NCI-H2196 (cell line): ENCODE measurements at regions not wholly inside any gene's neighbourhood (a gene's known extent, or its start where the extent isn't known, plus 50 kb on each side); places are given as distances from the start of the nearest gene placed in this dataset.

Source experiments
- DNase-seq: peaks from one replicate; lab custom pipeline; 2025; ENCODE audit not compliant: unreplicated experiment; lab: John Stamatoyannopoulos, UW

DNA sequence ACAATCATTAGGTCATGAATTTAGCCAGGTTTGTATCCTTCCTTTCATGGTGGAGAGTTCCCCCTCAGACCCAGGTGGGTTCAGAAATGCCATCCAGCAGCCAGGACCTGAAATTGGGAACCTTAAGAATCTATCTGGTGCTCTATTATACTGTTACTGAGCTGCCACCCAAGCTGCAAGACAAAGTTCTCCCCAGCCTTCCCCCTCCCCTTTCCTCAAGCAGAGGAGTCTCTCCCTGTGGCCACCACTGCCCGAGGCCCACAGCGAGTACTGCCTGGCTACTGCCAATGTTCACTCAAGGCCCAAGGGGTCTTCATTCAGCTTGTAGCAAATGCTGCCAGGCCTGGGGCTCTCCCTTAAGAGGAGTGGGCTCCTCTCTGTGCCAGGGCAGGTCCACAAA is 133.8 kb downstream of the TMEM38B start:
- DNase-seq, result no peak

DNA sequence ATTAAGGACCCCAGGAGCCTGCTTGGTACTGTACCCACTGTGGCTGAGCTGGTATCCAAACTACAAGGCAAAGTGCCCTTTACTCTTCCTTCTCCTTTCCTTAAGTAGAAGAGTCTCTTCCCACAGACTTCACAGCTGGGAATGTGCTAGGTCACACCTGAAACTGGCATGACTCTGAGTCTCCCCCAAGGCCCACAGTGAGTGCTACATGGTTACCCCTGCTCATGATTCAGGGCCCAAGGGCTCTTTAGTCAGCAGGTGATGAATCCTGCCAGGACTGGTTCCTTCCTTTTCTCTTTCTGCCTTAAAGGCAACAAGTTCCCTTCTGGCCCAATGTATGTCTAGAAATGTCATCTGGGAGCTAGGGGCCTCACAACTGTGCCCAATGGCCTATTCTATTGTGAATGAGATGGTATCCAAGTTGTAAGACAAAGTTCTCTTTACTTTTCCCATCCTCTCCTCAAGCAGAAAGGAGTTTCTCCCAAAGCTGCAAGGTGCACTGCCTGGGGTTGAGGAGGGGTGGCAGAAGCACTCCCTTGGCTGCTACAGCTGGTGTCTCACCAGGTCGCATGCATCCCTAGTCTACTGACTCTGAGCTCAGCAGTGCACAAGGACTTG is 134.4 kb downstream of the TMEM38B start:
- DNase-seq, result no peak

DNA sequence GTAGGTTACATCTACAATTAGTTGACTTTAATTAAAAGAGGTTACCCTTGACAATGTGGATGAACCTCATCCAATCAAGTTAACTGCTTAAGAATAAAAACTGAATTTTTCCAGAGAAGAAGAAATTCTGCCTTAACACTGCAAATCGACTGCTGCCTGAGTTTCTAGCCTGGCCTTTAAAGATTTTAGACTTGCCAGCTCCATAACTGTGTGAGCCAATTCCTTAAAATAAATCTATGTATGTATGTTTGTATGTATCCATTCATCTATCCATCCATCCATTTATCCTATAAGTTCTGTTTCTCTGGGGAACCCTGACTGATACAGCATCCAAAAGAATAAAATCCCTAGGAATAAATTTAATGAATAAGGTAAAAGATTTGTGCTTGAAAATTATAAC is 136.1 kb downstream of the TMEM38B start:
- DNase-seq, result no peak

DNA sequence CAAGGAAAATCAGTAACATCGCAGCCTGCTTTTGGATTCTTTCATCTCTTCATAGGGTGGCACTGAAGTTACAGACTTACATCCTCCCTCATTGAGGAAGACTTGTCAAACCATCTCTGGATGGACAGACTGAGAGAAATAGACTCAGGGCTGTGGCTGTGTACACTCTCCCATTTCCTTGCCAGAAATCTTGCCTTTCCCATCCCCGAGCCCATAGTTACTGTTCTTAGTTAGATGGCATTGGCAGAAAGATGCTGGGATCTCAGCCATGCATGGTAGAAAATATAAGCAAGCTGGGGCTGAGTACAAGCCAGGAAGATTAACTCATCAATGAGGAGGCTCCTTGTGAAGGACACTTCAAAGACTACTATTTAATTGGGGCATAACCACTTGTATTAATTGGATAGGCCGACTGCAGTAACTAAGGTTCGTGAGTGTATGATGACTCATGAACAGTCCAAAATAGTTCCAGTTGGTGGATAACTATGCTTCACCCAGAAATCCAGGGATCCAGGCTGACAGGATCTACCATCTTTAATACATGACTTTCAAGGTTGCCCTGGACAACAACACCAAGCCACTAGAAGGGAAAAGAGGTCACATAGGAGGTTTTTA is 137.9 kb downstream of the TMEM38B start:
- no peak for DNase-seq

DNA sequence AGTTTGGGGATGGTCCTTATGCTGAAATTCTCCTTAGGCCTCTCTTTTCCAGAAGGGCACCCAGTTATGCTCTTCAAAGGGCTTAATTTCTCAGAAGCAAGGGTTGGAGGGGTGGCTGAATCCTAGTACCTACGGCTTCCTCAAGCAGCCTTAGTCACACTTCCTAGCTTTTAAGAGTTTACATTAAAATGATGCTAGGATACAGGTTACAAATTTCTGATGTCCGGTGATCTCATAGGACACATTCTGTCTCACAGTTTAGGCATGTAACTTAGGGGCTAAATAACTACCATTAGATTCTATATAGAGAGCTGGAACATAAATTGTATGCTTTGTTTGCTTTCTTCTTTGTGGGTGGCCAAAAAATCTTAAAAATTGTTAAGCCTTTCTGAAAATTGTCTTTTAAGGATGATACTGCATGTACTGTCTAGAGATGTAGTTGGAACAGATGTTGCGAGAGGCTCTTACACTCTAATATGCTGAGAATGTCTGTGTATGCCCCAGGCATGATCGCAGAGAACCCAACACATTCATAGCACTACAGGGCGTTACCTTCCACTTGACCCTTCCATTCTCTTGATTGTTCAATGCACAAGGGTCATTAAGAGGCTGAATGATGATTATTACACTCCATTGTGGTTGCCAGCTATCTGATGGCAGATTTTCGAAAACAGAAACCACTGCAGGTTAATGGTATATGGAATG is 139.1 kb downstream of the TMEM38B start:
- no peak for DNase-seq

DNA sequence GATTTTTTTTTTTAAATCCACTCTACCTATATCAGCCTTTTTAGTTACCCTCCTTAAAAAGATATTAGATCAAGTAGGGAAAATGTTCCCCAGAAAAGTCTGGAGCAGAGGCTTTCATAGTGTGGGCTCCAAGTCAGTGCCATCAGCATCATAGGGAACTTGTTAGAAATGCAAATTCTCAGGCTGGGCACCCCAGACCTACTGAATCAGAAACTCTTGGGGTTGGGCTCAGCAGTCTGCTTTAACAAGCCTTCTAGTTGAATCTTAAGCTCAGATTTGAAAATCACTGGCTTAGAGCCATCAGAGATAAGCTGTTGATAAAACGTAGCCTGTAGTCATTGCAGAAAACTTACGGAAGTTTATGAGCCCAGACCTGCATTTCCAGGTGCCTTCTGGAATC is 140.1 kb downstream of the TMEM38B start:
- DNase-seq, result no peak

DNA sequence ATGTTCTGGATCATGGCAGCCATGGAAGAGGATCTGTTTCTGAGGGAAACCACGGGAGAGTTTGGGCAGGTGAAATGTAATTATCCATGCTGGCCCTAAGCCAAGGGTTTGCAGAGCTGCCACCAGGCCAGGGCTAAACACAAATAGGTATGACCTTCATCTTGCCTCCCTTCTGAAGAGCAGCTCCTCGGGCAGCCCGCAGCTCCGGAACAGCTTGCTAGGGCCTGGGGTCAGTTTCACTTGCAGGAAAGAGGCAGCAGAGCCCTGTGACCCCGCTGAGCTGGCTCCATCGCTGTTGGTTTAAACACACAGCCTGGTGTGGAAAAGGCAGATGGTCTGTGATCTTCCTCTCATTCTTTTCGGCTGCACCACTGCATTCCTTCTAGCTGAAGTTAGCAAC is 141.4 kb downstream of the TMEM38B start:
- DNase-seq, result peak; percentile 4

DNA sequence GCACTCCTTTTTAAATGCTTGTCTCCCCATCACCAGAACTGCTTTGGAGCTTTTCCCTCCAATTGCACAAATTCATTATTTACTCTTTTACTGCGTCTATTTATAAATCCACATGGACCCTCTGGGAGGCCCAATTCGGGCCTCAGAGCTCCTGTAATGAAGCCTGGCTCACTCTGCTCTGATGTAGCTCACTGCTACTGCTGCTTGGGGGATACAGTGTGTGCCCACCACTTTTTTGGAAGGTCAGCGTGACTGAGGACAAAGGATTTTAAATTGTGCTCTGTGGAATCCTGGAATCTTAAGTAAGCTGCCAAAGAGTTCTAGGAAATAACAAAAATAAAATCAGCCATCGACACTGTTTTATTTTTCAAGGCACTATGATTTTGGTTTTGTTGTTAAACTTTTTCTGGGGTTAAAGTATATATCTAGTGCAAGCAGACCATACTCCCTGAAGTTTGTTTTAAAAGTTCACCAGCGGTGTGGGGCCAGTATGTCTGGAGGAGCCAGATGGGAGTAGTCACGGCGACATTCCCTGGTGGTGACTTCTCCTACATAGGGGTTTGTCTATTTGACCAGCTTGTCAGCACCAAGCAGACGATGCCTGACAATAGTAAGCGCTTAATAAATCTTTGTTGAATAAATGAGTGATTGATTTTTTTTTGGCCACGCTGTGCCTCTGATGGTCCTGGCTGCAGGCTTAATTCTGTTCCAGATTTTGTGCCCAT is 142.8 kb downstream of the TMEM38B start:
- DNase-seq, result no peak

DNA sequence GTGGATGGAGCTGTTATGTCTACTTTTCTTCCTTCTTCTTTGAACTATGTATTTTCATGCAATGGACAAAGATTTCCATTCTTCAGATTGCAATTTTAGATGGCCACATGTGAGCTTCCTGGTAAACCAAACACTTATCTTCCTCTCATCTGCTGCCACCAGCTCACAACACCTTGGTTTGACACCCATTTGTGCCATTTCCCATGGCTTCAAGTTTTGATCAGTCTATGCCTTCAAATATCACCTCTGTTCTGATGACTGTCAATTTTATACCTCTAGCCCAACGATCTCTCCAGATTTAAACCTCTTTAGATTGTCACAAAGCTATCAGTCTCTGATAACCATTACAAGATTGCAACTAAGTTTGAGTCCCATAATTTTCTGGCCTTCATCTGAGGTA is 147.2 kb downstream of the TMEM38B start:
- DNase-seq, result no peak

DNA sequence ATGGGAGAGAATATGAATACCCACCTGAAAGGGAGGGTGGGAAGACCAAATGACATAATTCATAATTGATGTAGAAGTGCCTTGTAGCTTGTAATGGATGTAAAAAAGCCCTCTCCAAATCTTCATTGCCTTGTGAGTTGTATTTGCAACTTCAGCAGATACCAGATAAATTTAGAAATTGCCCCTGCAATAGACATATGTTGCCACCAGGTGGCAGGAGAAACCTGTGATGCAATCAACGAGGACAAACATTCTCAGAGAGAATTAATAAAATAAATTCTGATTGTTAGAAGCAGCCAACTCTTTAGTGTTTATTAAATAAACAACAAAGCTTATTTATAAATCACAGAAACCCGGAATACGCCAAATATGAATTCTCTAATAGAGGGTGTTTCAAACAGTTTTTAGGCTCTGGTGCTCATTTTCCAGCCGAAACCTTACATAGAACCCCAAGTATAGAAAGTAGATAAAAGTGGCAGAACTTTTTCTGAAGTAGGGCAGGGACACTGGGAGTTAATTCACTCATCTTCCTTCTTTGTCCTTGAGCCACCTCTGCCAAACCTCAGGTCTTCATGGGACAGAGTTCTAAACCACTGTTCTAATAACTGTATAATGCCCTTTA is 147.8 kb downstream of the TMEM38B start:
- DNase-seq, result peak; percentile 29

DNA sequence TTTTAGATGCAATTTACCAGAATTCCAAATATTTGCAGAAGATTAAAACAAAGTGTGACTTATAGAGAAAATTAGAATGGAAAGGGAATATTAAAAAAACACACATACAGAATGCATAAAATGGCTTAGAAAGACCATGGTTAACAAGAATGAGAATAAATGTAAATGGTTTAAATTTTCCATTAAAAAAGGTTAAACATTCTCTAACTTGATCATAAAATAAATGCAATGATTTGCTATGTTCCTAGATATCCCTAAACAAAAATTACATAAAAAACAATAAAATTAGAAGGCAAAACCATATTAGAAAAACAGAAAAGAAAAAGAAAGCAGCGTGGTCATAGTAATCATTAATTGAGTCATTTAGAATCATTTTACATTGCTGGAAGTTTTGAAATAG is 152.5 kb downstream of the TMEM38B start:
- DNase-seq, result no peak

DNA sequence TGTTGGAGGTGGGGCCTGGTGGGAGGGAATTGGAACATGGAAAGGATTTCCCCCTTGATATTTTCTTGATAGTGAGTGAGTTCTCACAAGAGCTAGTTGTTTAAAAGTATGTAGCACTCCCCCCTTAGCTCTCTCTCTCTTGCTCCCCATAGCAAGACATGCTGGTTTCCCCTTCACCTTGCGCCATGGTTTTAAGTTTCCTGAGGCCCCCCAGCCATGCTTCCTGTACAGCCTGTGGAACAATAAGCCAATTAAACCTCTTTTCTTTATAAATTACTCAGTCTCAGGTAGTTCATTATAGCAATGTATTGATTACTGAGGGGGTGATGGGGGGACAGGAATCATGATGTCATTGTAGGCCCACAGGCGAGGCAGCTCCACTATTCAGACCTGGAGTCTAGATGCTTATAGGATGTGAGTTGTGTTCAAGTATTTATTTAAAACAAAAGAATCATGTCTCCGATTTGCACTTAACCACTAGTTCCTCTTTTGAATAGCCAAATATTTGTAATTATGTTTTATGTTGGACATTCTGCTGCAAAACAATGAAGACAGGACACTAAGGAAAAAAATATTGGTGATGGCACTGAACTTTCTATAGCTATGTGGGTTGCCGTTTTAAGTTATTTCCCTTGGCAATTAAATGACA is 156.6 kb downstream of the TMEM38B start:
- DNase-seq, result no peak

DNA sequence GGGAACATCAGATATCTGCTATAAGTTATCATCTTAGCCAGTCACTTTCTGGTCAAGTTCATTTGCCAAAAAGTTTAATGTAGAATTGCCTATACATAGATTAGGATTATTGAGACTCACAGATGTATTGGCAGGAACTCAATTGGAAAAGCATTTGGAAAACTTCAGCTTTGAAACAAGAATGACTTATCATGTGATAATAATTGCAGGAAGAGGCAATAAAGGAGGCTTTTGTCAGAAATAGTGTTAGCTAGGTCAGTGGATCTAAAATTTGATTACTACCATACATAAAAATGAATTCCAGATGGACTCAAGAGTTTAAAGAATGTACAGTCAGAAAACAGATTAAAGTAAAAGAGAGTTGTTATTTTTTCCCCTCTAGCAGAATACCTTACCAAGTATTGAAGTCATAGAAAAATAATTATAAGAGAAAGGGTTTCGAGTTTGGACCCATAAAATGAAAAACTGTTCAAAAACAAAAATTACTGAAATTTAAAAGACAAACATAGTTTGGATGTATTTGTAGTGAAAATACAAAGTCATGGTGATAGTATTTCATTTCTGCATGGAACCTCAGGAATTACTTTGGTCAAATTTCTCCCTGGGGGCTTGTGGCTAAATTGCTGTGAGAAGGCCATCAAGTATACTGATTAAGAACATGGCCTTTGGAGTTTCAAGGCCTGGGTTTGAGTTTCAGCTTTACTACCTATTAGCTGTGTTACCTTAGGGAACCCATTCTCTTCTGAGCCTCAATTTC is 159.9 kb downstream of the TMEM38B start:
- no peak for DNase-seq

DNA sequence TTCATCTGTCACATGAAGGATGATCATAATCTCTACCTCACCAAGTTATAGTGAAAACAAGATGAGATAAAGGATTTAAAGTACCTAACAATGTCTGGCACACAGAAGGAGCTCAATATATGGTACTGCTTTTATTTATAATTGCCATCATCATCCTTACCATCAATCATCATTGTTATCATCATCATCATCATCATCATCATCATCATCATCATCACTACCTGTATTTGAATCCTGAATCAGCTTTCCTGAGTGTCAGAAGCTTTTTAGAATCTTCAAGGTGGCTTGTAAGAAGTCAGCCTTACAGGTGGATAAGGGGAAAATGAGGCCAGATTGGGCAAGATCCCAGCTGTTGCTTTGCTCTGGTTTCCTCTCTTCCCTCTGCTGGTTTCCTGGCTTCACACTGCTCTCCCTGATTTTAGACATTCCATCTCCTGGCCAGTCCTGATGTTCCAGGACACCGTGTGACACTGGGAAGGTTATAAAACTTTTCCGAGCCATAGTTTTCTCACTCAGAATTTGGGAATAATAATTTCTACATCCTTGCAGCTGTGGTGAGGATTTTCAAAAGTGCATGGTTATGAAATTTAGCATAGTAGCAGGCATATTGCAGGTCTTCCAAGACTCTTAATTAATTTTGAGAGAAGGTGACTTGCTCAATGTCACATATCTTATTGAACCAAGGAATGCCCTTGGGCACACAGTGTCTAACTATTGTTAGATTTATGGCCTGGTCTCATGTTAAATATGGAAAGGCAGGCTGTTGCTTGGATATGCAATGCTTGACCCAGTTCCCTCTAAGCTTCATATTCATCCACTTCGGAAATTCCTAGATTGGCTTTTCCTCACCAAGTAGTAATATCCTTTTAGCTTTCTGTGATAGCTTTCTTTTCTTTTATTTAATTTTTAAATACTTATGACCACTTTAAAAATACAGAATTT is 160.7 kb downstream of the TMEM38B start:
- no peak for DNase-seq

DNA sequence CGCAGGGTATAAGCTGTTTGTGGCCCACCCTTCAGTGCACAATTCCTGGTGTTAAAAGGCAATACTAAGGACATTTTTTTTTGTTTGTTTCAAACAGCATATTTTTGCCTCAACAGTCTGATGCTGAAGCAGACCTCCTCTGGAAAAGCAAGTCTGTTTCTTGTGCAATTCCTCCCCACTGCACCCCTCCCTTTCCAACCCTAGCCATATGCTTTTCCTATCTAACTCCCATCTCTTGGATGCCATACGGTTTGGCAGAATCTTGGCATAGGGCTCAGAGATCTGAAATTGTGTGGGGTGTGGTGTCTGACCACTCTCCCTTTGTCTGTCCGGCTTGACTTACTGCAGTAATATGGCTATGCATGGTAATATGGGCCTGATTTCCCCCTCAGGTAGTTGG is 161.6 kb downstream of the TMEM38B start:
- no peak for DNase-seq

DNA sequence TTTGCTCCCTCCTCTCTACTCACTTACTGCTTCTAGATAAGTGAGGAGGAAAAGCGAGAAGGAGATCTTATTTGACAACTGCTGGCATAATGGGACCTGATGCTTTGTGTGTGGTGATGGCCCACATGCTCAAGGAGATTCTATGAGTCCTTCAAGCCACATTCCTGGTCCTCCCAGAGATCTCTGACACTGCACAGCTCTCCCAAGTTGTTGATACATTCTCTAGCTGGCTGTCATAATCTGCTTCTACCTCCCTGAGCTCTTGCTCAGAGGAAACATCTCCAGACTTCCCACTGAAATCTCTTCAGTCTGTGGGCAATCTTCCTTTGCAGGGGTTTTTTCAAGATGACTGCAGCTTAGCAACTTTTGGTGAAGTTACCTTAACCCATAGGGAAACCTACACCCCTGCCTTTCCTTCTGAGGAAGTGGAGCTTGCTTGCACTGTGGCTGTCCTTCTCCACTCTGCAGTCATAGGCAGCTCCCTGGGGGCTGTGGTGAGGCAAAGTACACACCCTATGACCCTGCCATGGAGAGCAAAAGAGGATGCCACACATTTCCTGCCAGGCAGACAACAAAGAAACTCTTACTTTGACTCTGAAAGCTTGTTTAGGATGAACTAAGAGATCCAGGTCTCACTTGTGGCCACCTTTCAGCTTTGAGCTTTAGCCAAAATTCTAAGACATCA is 163.8 kb downstream of the TMEM38B start:
- DNase-seq, result no peak

DNA sequence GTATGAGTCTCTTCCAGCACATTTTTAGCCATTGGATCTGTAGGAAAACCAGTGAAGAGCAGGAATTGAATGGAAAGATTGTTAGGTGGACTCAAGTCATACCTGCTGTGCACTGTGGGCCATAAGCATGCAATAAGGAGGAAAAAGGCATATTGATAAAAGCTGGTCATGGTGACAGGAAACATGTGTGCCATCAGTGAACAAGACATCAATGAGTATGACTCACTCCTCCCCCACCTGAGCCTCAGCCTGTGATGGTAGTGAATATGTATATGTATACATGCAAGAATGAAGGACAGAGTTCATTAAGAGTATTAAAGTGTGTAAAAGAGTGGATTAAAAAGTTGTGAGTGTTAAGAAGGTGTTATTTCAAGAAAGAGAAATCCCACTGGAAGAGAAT is 164.5 kb downstream of the TMEM38B start:
- no peak for DNase-seq

DNA sequence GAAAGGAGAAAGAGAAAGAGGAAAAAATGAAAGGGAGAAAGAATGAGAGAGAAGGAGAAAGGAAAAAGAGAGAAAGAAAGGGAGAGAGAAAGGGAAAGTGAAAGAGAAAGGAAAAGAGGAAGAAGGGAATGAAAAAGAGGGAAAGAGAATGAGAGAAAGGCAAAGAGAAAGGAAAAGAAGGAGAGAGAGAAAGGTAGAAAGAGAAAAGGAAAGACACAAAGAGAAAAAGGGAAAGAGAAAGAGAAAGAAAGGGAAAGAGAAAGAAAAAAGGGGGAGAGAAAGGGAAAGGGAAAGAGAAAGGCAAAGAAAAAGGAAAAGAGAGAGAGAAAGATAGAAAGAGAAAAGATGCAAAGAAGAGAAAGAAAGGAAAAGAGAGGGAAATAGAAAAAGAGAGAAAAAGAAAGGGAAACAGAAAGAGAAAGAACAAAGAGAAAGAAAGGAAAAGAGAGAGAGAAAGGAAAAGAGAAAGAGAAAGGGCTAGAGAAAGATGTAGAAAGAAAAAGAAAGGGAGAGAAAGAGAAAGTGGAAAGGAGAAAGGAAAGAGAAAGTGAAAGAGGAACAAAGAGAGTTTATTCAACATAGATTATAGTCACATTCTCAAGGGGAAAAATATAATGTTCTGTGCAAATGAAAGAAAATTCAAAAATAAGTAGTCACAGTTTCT is 165.2 kb downstream of the TMEM38B start:
- DNase-seq, result no peak
